GM23248 (cell line): ENCODE measurements at regions not wholly inside any gene's neighbourhood (a gene's known extent, or its start where the extent isn't known, plus 50 kb on each side); places are given as distances from the start of the nearest gene placed in this dataset.
"Not testable (repeated sequence)": the region's sequence is repeated elsewhere in the genome, so short reads cannot be mapped to it uniquely, and the experiment has no call there.

ENCODE experiments used
- DNase-seq: peaks from one replicate; pipeline ENCODE4 v3.0.0-alpha.2; 2015
- H2AFZ ChIP-seq: fragments of 200-600 bp; sonication (generic); 2 replicates; pipeline ENCODE4 v1.6.1; 2016; ENCODE audit warnings: antibody characterized with exemption
- H3F3A ChIP-seq: fragments of 200-600 bp; sonication (generic); 2 replicates; pipeline ENCODE4 v1.6.1; 2016; ENCODE audit warnings: mild to moderate bottlenecking, antibody characterized with exemption, mixed run types; ENCODE audit not compliant: insufficient read depth
- H3K27ac ChIP-seq: fragments of 200-600 bp; sonication (generic); 2 replicates; pipeline ENCODE4 v1.5.1; 2016; ENCODE audit warnings: mild to moderate bottlenecking
- H3K27me3 ChIP-seq: fragments of 200-600 bp; sonication (generic); replicated peaks from 2 replicates; pipeline ENCODE4 v1.6.1; 2016; ENCODE audit warnings: mild to moderate bottlenecking; ENCODE audit not compliant: insufficient read depth
- H3K36me3 ChIP-seq: fragments of 200-600 bp; sonication (generic); 2 replicates; pipeline ENCODE4 v1.6.1; 2016; ENCODE audit warnings: low read depth, mild to moderate bottlenecking
- H3K4me1 ChIP-seq: fragments of 200-600 bp; sonication (generic); 2 replicates; pipeline ENCODE4 v1.6.1; 2016; ENCODE audit warnings: mild to moderate bottlenecking; ENCODE audit not compliant: insufficient read depth
- H3K4me2 ChIP-seq: fragments of 200-600 bp; sonication (generic); one replicate; pipeline ENCODE4 v1.6.1; 2016; ENCODE audit warnings: mild to moderate bottlenecking; ENCODE audit not compliant: unreplicated experiment
- H3K4me3 ChIP-seq: fragments of 200-600 bp; sonication (generic); 2 replicates; pipeline ENCODE4 v1.5.1; 2016; ENCODE audit warnings: mild to moderate bottlenecking
- H3K79me2 ChIP-seq: fragments of 200-600 bp; sonication (generic); 2 replicates; pipeline ENCODE4 v1.6.1; 2016; ENCODE audit warnings: mild to moderate bottlenecking; ENCODE audit not compliant: insufficient read depth
- H3K9ac ChIP-seq: fragments of 200-600 bp; sonication (generic); 2 replicates; pipeline ENCODE4 v1.6.1; 2016; ENCODE audit warnings: mild to moderate bottlenecking
- H3K9me2 ChIP-seq: fragments of 200-600 bp; sonication (generic); 2 replicates; pipeline ENCODE4 v1.6.1; 2016; ENCODE audit warnings: mixed run types, mild to moderate bottlenecking, moderate library complexity; ENCODE audit not compliant: insufficient read depth
- H3K9me3 ChIP-seq: fragments of 200-600 bp; sonication (generic); one replicate; pipeline ENCODE4 v1.6.1; 2017; ENCODE audit warnings: low read depth
- H4K20me1 ChIP-seq: fragments of 200-600 bp; sonication (generic); 2 replicates; pipeline ENCODE4 v1.6.0; 2016; ENCODE audit not compliant: insufficient read depth
- EZH2 ChIP-seq: fragments of 200-600 bp; sonication (generic); IDR thresholded peaks from 2 replicates; pipeline ENCODE4 v1.6.1; 2018; ENCODE audit warnings: antibody characterized with exemption, mild to moderate bottlenecking; ENCODE audit not compliant: insufficient read depth, poor library complexity, severe bottlenecking
- EZH2phosphoT487 ChIP-seq: fragments of 200-600 bp; sonication (generic); IDR thresholded peaks from 2 replicates; pipeline ENCODE4 v1.6.1; 2018; ENCODE audit warnings: antibody characterized with exemption, moderate library complexity, mild to moderate bottlenecking, low read depth; ENCODE audit not compliant: insufficient read depth
- WGBS, 2 experiments: methylation state at CpG; one replicate each; pipeline ENCODE4 v1.1.6; 2015 to 2017; ENCODE audit warnings: low lambda C conversion rate in 2 of 2, low coverage in 1 of 2; ENCODE audit errors: missing lambda C conversion rate in 2 of 2; 5-methylcytosine and 5-hydroxymethylcytosine counted together
- in situ Hi-C: fragments of 300-500 bp; cut with MboI; formaldehyde crosslinking; loops from 2 replicates; pipeline ENCODE4 v1.15.0; 2020

- in situ Hi-C loops: no loop called here
- TF ChIP-seq EZH2phosphoT487 (no peak), EZH2 (no peak)
- no peak for DNase-seq
Observed at GRCh38 chrX:121864561-121864960, 817.2 kb downstream of the GLUD2 start.

GRCh38 chrX:121869876-121870477 lies 822.6 kb downstream of the GLUD2 start:
- no peaks in the 10 kb centered on the region for H3K9me3 ChIP-seq
- H3K9me2 ChIP-seq: no peaks in the 10 kb centered on the region
- TF ChIP-seq EZH2phosphoT487 (no peak), EZH2 (no peak)
- no peaks in the 10 kb centered on the region for H4K20me1 ChIP-seq
- no peak for DNase-seq
- H3K36me3 ChIP-seq: no peaks in the 10 kb centered on the region
- H3K27ac ChIP-seq: no peak overlapping the region
- H3K4me2 ChIP-seq: no peak overlapping the region
- no peaks in the 10 kb centered on the region for H3K79me2 ChIP-seq
- H3K27me3 ChIP-seq: no peaks in the 10 kb centered on the region
- H3K9ac ChIP-seq: no peak overlapping the region
- H3K4me3 ChIP-seq: no peak overlapping the region
- in situ Hi-C loops: no loop called here
- 80 to 87% methylated on average over 13 to 17 of the region's 18 CpGs for WGBS, 2 experiments
- peaks cover 5% of the 10 kb centered on the region for H3K4me1 ChIP-seq
- H3F3A ChIP-seq: no peaks in the 10 kb centered on the region
- H2AFZ ChIP-seq: no peak overlapping the region

More at GRCh38 chrX:121864561-121864960, 817.2 kb downstream of the GLUD2 start:
- Histone ChIP-seq H4K20me1 (no peaks in the 10 kb centered on the region), H3K4me1 (no peaks in the 10 kb centered on the region), H3K4me3 (no peak overlapping the region), H2AFZ (no peak overlapping the region), H3K4me2 (no peak overlapping the region), H3K9ac (no peak overlapping the region), H3K27me3 (no peaks in the 10 kb centered on the region), H3K27ac (no peak overlapping the region), H3K9me3 (no peaks in the 10 kb centered on the region), H3K36me3 (no peaks in the 10 kb centered on the region), H3F3A (no peaks in the 10 kb centered on the region), H3K9me2 (no peaks in the 10 kb centered on the region), H3K79me2 (no peaks in the 10 kb centered on the region)
- WGBS, 2 experiments: 50 to 67% methylated on average over 2 of the region's 2 CpGs

- Histone ChIP-seq H3K36me3 (no peaks in the 10 kb centered on the region), H3K4me1 (peaks cover 16% of the 10 kb centered on the region), H3K4me3 (no peak overlapping the region), H3K79me2 (no peaks in the 10 kb centered on the region), H3K27ac (no peak overlapping the region), H3K4me2 (no peak overlapping the region), H3K9me3 (no peaks in the 10 kb centered on the region), H3K27me3 (no peaks in the 10 kb centered on the region), H3F3A (no peaks in the 10 kb centered on the region), H2AFZ (no peak overlapping the region), H4K20me1 (no peaks in the 10 kb centered on the region), H3K9ac (no peak overlapping the region), H3K9me2 (no peaks in the 10 kb centered on the region)
- DNase-seq: no peak
- in situ Hi-C loops: no loop called here
- WGBS, 2 experiments: 89 to 100% methylated on average over 6 to 8 of the region's 12 CpGs
- TF ChIP-seq EZH2phosphoT487: no peak
- no peak for TF ChIP-seq EZH2
Observed at GRCh38 chrX:121871122-121871521, 823.7 kb downstream of the GLUD2 start.

GRCh38 chrX:121876305-121876704 lies 828.9 kb downstream of the GLUD2 start:
- Histone ChIP-seq H3F3A (no peaks in the 10 kb centered on the region), H3K4me2 (peak overlapping the region; percentile 49), H3K9ac (no peak overlapping the region), H3K4me1 (peaks cover 22% of the 10 kb centered on the region), H3K36me3 (no peaks in the 10 kb centered on the region), H3K27ac (peak overlapping the region; percentile 32; the same call in 1 of the 2 replicates), H3K79me2 (no peaks in the 10 kb centered on the region), H4K20me1 (no peaks in the 10 kb centered on the region), H3K27me3 (no peaks in the 10 kb centered on the region), H3K9me2 (no peaks in the 10 kb centered on the region), H2AFZ (no peak overlapping the region), H3K9me3 (no peaks in the 10 kb centered on the region), H3K4me3 (no peak overlapping the region)
- TF ChIP-seq EZH2phosphoT487 (no peak), EZH2 (no peak)
- in situ Hi-C loops: no loop called here
- peak; percentile 78 for DNase-seq

GRCh38 chrX:121877337-121877736 lies 829.9 kb downstream of the GLUD2 start:
- H3K36me3 ChIP-seq, in situ Hi-C loops, H3K9ac ChIP-seq, H3K9me3 ChIP-seq, H3K9me2 ChIP-seq, H3F3A ChIP-seq, H3K27ac ChIP-seq, H3K4me3 ChIP-seq, DNase-seq, H3K4me2 ChIP-seq, H2AFZ ChIP-seq, H3K79me2 ChIP-seq, H4K20me1 ChIP-seq, H3K27me3 ChIP-seq: not testable (repeated sequence)
- H3K4me1 ChIP-seq: peaks cover 22% of the 10 kb centered on the region
- 94 to 95% methylated on average over 9 to 18 of the region's 18 CpGs for WGBS, 2 experiments
